Heart right ventricle (tissue), 16 donors: ENCODE measurements at regions not wholly inside any gene's neighbourhood (a gene's known extent, or its start where the extent isn't known, plus 50 kb on each side); places are given as distances from the start of the nearest gene placed in this dataset.

Experiments
- ATAC-seq, 8 donors: fragments of 200-7000 bp; cut with Tn5 transposase; one replicate each; pipeline ENCODE4 v1.9.1; 2020; ENCODE audit warnings: mild to moderate bottlenecking in 8 of 8, moderate library complexity in 8 of 8, moderate number of reproducible peaks in 1 of 8
- DNase-seq, 2 donors: peaks; one replicate each; pipeline ENCODE4 v3.0.0-alpha.2; 2020
- H3K27ac ChIP-seq, 10 donors: fragments of 200-600 bp; sonication (generic) in 2 of 10; one replicate each; pipeline versions ENCODE4 v1.5.0 to v1.8.0; 2020 to 2022; ENCODE audit warnings: mild to moderate bottlenecking in 3 of 10
- H3K27me3 ChIP-seq, 7 donors: fragments of 200-600 bp; one replicate each; pipeline ENCODE4 v1.8.0; 2021 to 2022; ENCODE audit warnings: mild to moderate bottlenecking in 2 of 7
- H3K36me3 ChIP-seq, 9 donors: fragments of 200-600 bp; sonication (generic) in 1 of 9; one replicate each; pipeline versions ENCODE4 v1.5.0 to v1.8.0; 2020 to 2022; ENCODE audit warnings: mild to moderate bottlenecking in 2 of 9
- H3K4me1 ChIP-seq, 9 donors: fragments of 200-600 bp; sonication (generic) in 1 of 9; one replicate each; pipeline versions ENCODE4 v1.5.0 to v1.8.0; 2020 to 2022; ENCODE audit warnings: mild to moderate bottlenecking in 4 of 9
- H3K4me3 ChIP-seq, 10 donors: fragments of 200-600 bp; sonication (generic) in 2 of 10; one replicate each; pipeline versions ENCODE4 v1.5.0 to v1.8.0; 2020 to 2022; ENCODE audit warnings: mild to moderate bottlenecking in 7 of 10, moderate library complexity in 2 of 10
- H3K9me3 ChIP-seq, 11 donors: fragments of 200-600 bp in 10 of 11; sonication (generic) in 2 of 11; one replicate each; pipeline versions ENCODE4 v1.5.0 to v1.8.0; 2013 to 2022; ENCODE audit warnings: mild to moderate bottlenecking in 2 of 11, control low read depth in 1 of 11, moderate library complexity in 1 of 11
- WGBS, 2 donors: extraction: QIAGEN DNeasy Blood & Tissue Kit; methylation state at CpG; one replicate each; pipeline ENCODE4 v1.1.7; 2013; ENCODE audit warnings: inconsistent platforms in 1 of 2; 5-methylcytosine and 5-hydroxymethylcytosine counted together
- intact Hi-C, 10 donors: fragments of 100-400 bp; cut with DNase I; formaldehyde crosslinking; loops; one replicate each; pipeline versions ENCODE4 v1.11.1 to v1.14.2; 2022
- TF ChIP-seq, protein P1 (sequence below), 9 donors: fragments of 200-600 bp; sonication (generic) in 2 of 9; IDR thresholded peaks; one replicate each; pipeline versions ENCODE4 v1.5.0 to v1.8.0; 2021 to 2022; ENCODE audit warnings: antibody characterized with exemption in 9 of 9, mild to moderate bottlenecking in 5 of 9, moderate library complexity in 1 of 9
- donor health status: Arrhythmogenic right ventricular cardiomyopathy.
- donor health status: ischemic (EF 13 %, LVEDD 7.1; RV severe dilation, severe dysfunction).
- donor health status: healthy with polysubstance abuse.
- donor health status: DM: no; HTN: yes; CAD: no.
- donor health status: DM: no; HTN: no; CAD: no.
- donor health status: ischemic (EF 25% LVEDD 6.9; RV normal size, moderate dysfunction).
- donor health status: ischemic (EF 25% LVEDD 5.7; RV mildly dilated, moderate dysfunction).
- donor health status: healthy.
- donor health status: DM: yes; HTN: yes; CAD: no.
- donor health status: Ischemic cardiomyopathy.
- donor health status: ischemic (EF 35%, LVEDD 5.7; RV mildly dilated, moderate dysfunction).
- donor health status: nonischemic (EF 11% LVEDD 7.7; RV severe dilation, severe dysfunction).
- donor health status: DM: yes; HTN: yes; CAD: no.
- donor health status: PGD.
- donor health status: ischemic (EF 29% LVEDD 5.4; RV normal size, mild dysfunction).
- donor health status: nonischemic (EF 23%, LVEDD 6.1; RV moderate dilation, normal function).

GRCh38 chr16:74026373-74027281, 270.0 kb upstream of the PSMD7 start:
- Histone ChIP-seq H3K9me3 (no peaks in the 10 kb centered on the region), H3K27ac (no peak overlapping the region), H3K36me3 (no peaks in the 10 kb centered on the region), H3K27me3 (peaks cover 0 to 18% (median 0%) of the 10 kb centered on the region in 7 donors), H3K4me1 (no peaks in the 10 kb centered on the region), H3K4me3 (no peak overlapping the region)
- no peak for ATAC-seq
- DNase-seq: no peak
- TF ChIP-seq, protein P1, sequence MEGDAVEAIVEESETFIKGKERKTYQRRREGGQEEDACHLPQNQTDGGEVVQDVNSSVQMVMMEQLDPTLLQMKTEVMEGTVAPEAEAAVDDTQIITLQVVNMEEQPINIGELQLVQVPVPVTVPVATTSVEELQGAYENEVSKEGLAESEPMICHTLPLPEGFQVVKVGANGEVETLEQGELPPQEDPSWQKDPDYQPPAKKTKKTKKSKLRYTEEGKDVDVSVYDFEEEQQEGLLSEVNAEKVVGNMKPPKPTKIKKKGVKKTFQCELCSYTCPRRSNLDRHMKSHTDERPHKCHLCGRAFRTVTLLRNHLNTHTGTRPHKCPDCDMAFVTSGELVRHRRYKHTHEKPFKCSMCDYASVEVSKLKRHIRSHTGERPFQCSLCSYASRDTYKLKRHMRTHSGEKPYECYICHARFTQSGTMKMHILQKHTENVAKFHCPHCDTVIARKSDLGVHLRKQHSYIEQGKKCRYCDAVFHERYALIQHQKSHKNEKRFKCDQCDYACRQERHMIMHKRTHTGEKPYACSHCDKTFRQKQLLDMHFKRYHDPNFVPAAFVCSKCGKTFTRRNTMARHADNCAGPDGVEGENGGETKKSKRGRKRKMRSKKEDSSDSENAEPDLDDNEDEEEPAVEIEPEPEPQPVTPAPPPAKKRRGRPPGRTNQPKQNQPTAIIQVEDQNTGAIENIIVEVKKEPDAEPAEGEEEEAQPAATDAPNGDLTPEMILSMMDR (IDR thresholded peaks at IDR 0.05): no peak
- 32 to 33% methylated on average over 6 of the region's 6 CpGs for WGBS, 2 donors
- intact Hi-C loops: no loop called here

- Histone ChIP-seq H3K36me3 (no peaks in the 10 kb centered on the region), H3K4me1 (no peaks in the 10 kb centered on the region), H3K27me3 (peaks cover 0 to 21% (median 0%) of the 10 kb centered on the region in 7 donors), H3K9me3 (no peaks in the 10 kb centered on the region), H3K27ac (no peak overlapping the region), H3K4me3 (no peak overlapping the region)
- TF ChIP-seq, protein P1 (IDR thresholded peaks at IDR 0.05): no peak
- WGBS, 2 donors: 66 to 70% methylated on average over 2 of the region's 2 CpGs
- intact Hi-C loops: no loop called here
- DNase-seq (no peak), ATAC-seq (no peak)
Observed at GRCh38 chr16:74024953-74025352, 271.7 kb upstream of the PSMD7 start.

- intact Hi-C loops: no loop called here
- no peaks in the 10 kb centered on the region for H3K4me1 ChIP-seq
- TF ChIP-seq, protein P1 (IDR thresholded peaks at IDR 0.05): no peak
- DNase-seq: no peak
- no peak for ATAC-seq
- 75 to 79% methylated on average over 4 of the region's 4 CpGs for WGBS, 2 donors
- H3K27me3 ChIP-seq: peaks cover 0 to 12% (median 0%) of the 10 kb centered on the region in 7 donors
- H3K36me3 ChIP-seq: no peaks in the 10 kb centered on the region
- no peak overlapping the region for H3K4me3 ChIP-seq
- no peaks in the 10 kb centered on the region for H3K9me3 ChIP-seq
- H3K27ac ChIP-seq: no peak overlapping the region
Observed at GRCh38 chr16:74020095-74020670, 276.4 kb upstream of the PSMD7 start.

- no peaks in the 10 kb centered on the region for H3K9me3 ChIP-seq
- no peak for ATAC-seq
- WGBS, 2 donors: 52 to 56% methylated on average over 3 of the region's 3 CpGs
Observed at GRCh38 chr16:74019612-74020011, 277.0 kb upstream of the PSMD7 start.

More at GRCh38 chr16:74019612-74020011, 277.0 kb upstream of the PSMD7 start:
- intact Hi-C loops: no loop called here
- Histone ChIP-seq H3K4me3 (no peak overlapping the region), H3K27ac (no peak overlapping the region), H3K4me1 (no peaks in the 10 kb centered on the region), H3K36me3 (no peaks in the 10 kb centered on the region), H3K27me3 (peaks cover 0 to 12% (median 0%) of the 10 kb centered on the region in 7 donors)
- TF ChIP-seq, protein P1 (IDR thresholded peaks at IDR 0.05): no peak
- DNase-seq: no peak
